HG03139 (cell line): ENCODE measurements at regions not wholly inside any gene's neighbourhood (a gene's known extent, or its start where the extent isn't known, plus 50 kb on each side); places are given as distances from the start of the nearest gene placed in this dataset.
"Not testable (repeated sequence)": the region's sequence is repeated elsewhere in the genome, so short reads cannot be mapped to it uniquely, and the experiment has no call there.

Experiments used
- ATAC-seq: cut with Tn5 transposase; IDR thresholded peaks from one replicate; pipeline ENCODE4 v1.9.1; 2021; ENCODE audit not compliant: unreplicated experiment

- ATAC-seq, result no peak
Observed at GRCh38 chr11:15830741-15831428, 525.5 kb downstream of the SOX6 start.

- no peak for ATAC-seq
Observed at GRCh38 chr11:15835788-15836411, 520.4 kb downstream of the SOX6 start.

GRCh38 chr11:15836795-15837194, 519.6 kb downstream of the SOX6 start:
- ATAC-seq, result no peak

- no peak for ATAC-seq
Observed at GRCh38 chr11:15837901-15838489, 518.4 kb downstream of the SOX6 start.

- ATAC-seq, result no peak
Observed at GRCh38 chr11:15839061-15839460, 517.3 kb downstream of the SOX6 start.

- no peak for ATAC-seq
Observed at GRCh38 chr11:15840966-15841365, 515.4 kb downstream of the SOX6 start.

- no peak for ATAC-seq
Observed at GRCh38 chr11:15841931-15842740, 514.2 kb downstream of the SOX6 start.

- no peak for ATAC-seq
Observed at GRCh38 chr11:15843309-15843872, 513.0 kb downstream of the SOX6 start.

GRCh38 chr11:15845261-15845660, 511.1 kb downstream of the SOX6 start:
- no peak for ATAC-seq

- no peak for ATAC-seq
Observed at GRCh38 chr11:15848631-15849168, 507.6 kb downstream of the SOX6 start.

- ATAC-seq, result no peak
Observed at GRCh38 chr11:15849257-15849656, 507.1 kb downstream of the SOX6 start.

GRCh38 chr11:15850335-15850734, 506.0 kb downstream of the SOX6 start:
- not testable (repeated sequence) for ATAC-seq

- ATAC-seq, result no peak
Observed at GRCh38 chr11:15851051-15851498, 505.3 kb downstream of the SOX6 start.

- no peak for ATAC-seq
Observed at GRCh38 chr11:15852179-15852578, 504.2 kb downstream of the SOX6 start.

- ATAC-seq, result no peak
Observed at GRCh38 chr11:15854245-15854644, 502.1 kb downstream of the SOX6 start.

GRCh38 chr11:15858881-15859280, 497.5 kb downstream of the SOX6 start:
- ATAC-seq, result no peak

- no peak for ATAC-seq
Observed at GRCh38 chr11:15859411-15859810, 496.9 kb downstream of the SOX6 start.

- ATAC-seq, result no peak
Observed at GRCh38 chr11:15861256-15861655, 495.1 kb downstream of the SOX6 start.

GRCh38 chr11:15863411-15863810, 492.9 kb downstream of the SOX6 start:
- ATAC-seq, result no peak

GRCh38 chr11:15864026-15864805, 492.1 kb downstream of the SOX6 start:
- no peak for ATAC-seq
